Thymus (tissue), 11 donors: ENCODE measurements at regions not wholly inside any gene's neighbourhood (a gene's known extent, or its start where the extent isn't known, plus 50 kb on each side); places are given as distances from the start of the nearest gene placed in this dataset.

Experiments used
- DNase-seq, 9 donors: peaks; one replicate each; pipeline ENCODE4 v3.0.0-alpha.2; 2013; ENCODE audit warnings: low spot score in 9 of 9, low read depth in 6 of 9, missing footprints in 1 of 9
- H3K27ac ChIP-seq, 2 donors: one replicate each; pipeline ENCODE4 v1.5.1; 2013; ENCODE audit warnings: control low read depth in 1 of 2, low read depth in 1 of 2, low read length in 1 of 2, mild to moderate bottlenecking in 1 of 2, moderate library complexity in 1 of 2
- H3K27me3 ChIP-seq, 2 donors: one replicate each; pipeline ENCODE4 v1.5.1; 2013; ENCODE audit warnings: low read length in 1 of 2; ENCODE audit not compliant: control insufficient read depth in 2 of 2, insufficient read depth in 1 of 2
- H3K36me3 ChIP-seq, 2 donors: one replicate each; pipeline ENCODE4 v1.5.1; 2013; ENCODE audit warnings: low read length in 1 of 2, mild to moderate bottlenecking in 1 of 2, moderate library complexity in 1 of 2; ENCODE audit not compliant: control insufficient read depth in 2 of 2, insufficient read depth in 2 of 2
- H3K4me1 ChIP-seq, 2 donors: one replicate each; pipeline ENCODE4 v1.5.1; 2013; ENCODE audit warnings: low read length in 2 of 2; ENCODE audit not compliant: control insufficient read depth in 2 of 2, insufficient read depth in 2 of 2
- H3K4me3 ChIP-seq, 2 donors: one replicate each; pipeline ENCODE4 v1.5.1; 2013; ENCODE audit warnings: low read length in 2 of 2, control low read depth in 1 of 2, mild to moderate bottlenecking in 1 of 2
- H3K9me3 ChIP-seq, 2 donors: one replicate each; pipeline ENCODE4 v1.5.1; 2013; ENCODE audit warnings: low read length in 1 of 2, mild to moderate bottlenecking in 1 of 2; ENCODE audit not compliant: control insufficient read depth in 2 of 2, insufficient read depth in 1 of 2
- WGBS: extraction: QIAGEN DNeasy Blood & Tissue Kit; methylation state at CpG from one replicate; pipeline ENCODE4 v1.1.7; 2013; 5-methylcytosine and 5-hydroxymethylcytosine counted together
- donor health status: healthy.

DNA sequence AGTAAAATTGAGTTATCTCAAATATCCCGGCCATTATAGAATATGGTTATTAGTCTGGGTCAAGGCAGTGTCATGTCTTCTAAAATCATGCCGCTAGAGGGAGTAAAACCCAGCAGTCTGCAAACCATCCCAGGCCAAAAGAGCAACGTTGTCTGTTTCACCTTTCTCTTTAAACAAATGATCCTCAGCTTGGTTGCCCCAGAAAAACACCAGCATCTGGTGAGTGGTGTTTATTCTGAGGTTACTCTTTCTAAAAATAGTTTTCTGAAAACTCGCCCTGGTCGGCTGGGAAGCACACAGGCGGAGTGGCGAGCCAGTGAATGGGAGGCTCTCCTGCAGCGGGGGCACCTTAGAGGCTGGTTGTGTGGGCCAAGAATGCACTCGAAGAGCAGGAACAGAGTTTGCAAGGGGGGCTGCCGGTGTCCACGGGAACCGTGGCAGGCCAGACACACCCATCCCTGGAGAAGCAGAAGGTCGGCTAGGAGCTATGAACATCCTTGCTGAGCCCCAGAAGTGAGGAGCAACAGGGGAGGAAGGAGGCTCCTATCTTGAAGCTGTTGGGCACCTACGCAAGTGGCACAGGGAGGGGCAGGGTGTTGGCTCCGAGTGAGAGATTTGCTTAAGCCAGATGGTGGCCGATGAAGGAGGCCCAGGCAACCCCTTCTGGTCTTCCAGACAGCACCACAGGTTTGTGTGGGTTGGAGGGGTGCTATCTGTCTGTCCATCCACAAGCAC, 297.1 kb downstream of the ETS1 start:
- no peaks in the 10 kb centered on the region for H3K27me3 ChIP-seq
- peak overlapping the region; percentile 40 to 45 for H3K4me3 ChIP-seq

DNA sequence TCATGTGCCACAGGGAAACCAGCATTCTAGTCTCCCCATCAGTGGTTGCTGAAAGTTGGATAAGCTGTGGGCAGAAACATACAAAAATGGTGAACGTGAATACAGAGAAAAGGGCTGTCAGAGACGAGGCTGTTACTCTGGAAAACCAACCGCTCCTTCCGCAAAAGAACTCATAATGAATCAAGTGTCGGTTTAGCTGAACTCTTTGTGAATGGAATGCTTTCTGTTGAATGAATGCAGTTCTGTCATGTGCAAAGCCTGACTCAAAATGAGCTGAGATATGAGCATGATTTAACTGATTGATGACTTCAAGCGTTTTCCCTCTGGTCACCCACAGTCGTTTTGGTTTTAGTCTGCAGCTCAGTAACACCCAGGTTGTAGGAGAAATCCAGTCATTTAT, 298.3 kb downstream of the ETS1 start:
- 93% methylated on average over 7 of the region's 7 CpGs for WGBS
- Histone ChIP-seq H3K27me3 (no peaks in the 10 kb centered on the region), H3K36me3 (no peaks in the 10 kb centered on the region), H3K4me3 (no peak overlapping the region), H3K9me3 (peaks cover 0 to 7% of the 10 kb centered on the region in 2 donors), H3K27ac (no peak overlapping the region), H3K4me1 (peaks cover 43 to 65% of the 10 kb centered on the region in 2 donors)
- DNase-seq, result no peak

More for the DNA sequence above, 297.1 kb downstream of the ETS1 start:
- 15% methylated on average over 16 of the region's 16 CpGs for WGBS
- Histone ChIP-seq H3K9me3 (peaks cover 0 to 7% of the 10 kb centered on the region in 2 donors), H3K4me1 (peaks cover 47 to 70% of the 10 kb centered on the region in 2 donors), H3K27ac (peak overlapping the region; percentile 76 to 93), H3K36me3 (no peaks in the 10 kb centered on the region)
- peak in 7 of 9 donors; percentile 60 to 94 (median 83) for DNase-seq

DNA sequence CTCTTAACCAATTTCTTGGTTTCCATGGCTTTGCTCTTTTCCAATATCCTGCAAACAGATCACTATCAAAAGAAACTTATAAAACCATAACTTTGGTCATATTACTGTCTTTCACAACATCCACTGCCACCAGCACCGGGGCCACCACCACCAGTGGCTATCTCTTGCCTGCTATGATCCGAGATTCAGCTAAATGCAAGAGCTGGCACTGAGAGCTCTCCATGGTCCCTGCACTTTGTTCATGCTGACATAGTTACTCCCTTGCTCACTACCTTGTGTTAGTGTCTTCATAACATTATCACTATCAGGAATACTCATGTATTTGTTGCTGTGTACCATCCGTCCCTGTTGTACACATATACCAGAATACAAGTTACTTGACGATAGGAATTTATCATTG, 299.0 kb downstream of the ETS1 start:
- H3K9me3 ChIP-seq, result peaks cover 0 to under 1% of the 10 kb centered on the region in 2 donors
- no peak for DNase-seq
- H3K4me3 ChIP-seq, result no peak overlapping the region
- H3K36me3 ChIP-seq, result no peaks in the 10 kb centered on the region
- no peak overlapping the region for H3K27ac ChIP-seq
- 98% methylated on average over 4 of the region's 4 CpGs for WGBS
- no peaks in the 10 kb centered on the region for H3K27me3 ChIP-seq
- H3K4me1 ChIP-seq, result peaks cover 42 to 58% of the 10 kb centered on the region in 2 donors

DNA sequence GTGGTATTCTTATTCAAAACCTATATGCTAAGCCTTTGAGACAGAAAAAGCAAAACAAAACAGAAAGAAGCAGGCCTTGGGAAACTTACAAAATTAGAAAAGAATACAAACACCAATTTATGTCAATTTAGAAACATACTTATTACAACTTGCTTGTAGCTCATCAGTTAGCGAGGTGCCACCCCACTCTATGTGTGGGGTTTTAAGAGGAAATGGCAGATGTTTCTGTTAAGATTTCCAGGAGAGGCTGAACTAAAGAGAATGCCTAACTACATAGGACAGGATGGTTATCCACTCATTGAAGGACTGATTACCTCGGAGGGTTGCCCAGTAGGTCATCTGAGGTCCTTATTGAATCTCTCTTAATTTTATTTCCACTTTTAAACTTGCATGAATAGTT, 302.0 kb downstream of the ETS1 start:
- no peaks in the 10 kb centered on the region for H3K36me3 ChIP-seq
- no peak for DNase-seq
- H3K27me3 ChIP-seq, result no peaks in the 10 kb centered on the region
- WGBS, result 18% methylated on average over 2 of the region's 2 CpGs
- peaks cover 20 to 28% of the 10 kb centered on the region in 2 donors for H3K4me1 ChIP-seq
- no peaks in the 10 kb centered on the region for H3K9me3 ChIP-seq
- H3K4me3 ChIP-seq, result no peak overlapping the region
- no peak overlapping the region for H3K27ac ChIP-seq

- H3K27me3 ChIP-seq, result no peaks in the 10 kb centered on the region
- 93% methylated on average over 4 of the region's 4 CpGs for WGBS
- DNase-seq, result no peak
- peak overlapping the region in 1 of 2 donors; percentile 8 for H3K27ac ChIP-seq
- no peaks in the 10 kb centered on the region for H3K36me3 ChIP-seq
- H3K4me3 ChIP-seq, result no peak overlapping the region
- peaks cover 20 to 23% of the 10 kb centered on the region in 2 donors for H3K4me1 ChIP-seq
- H3K9me3 ChIP-seq, result no peaks in the 10 kb centered on the region
These were observed 302.7 kb downstream of the ETS1 start for GRCh38 chr11:128284634-128285033.

GRCh38 chr11:128283451-128283850, 303.9 kb downstream of the ETS1 start:
- H3K27ac ChIP-seq, result no peak overlapping the region
- 99% methylated on average over 1 of the region's 1 CpG for WGBS
- H3K9me3 ChIP-seq, result no peaks in the 10 kb centered on the region
- DNase-seq, result no peak
- H3K36me3 ChIP-seq, result no peaks in the 10 kb centered on the region
- H3K4me1 ChIP-seq, result peaks cover 20 to 23% of the 10 kb centered on the region in 2 donors
- H3K4me3 ChIP-seq, result no peak overlapping the region
- no peaks in the 10 kb centered on the region for H3K27me3 ChIP-seq

GRCh38 chr11:128282053-128282452, 305.3 kb downstream of the ETS1 start:
- H3K27me3 ChIP-seq, result no peaks in the 10 kb centered on the region
- 98% methylated on average over 7 of the region's 7 CpGs for WGBS
- no peak for DNase-seq

DNA sequence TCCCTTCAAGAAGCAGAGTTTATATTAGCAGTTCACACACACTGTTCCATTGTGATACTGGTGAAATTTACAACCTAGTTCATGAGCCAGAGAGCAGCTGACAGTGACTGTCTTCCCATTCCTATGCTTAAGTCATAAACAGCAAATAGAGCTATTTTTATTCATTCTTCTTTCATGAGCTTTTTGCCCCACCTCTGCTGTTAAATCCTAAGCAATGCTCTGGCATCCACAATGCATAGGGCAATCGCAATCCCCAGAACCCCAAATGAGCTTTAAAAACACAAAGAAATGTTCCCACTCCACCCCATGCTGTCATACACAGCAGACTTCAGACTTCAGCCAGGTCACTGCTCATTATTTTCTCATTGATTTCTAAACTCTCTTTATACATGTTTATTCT, 307.5 kb downstream of the ETS1 start:
- Histone ChIP-seq H3K27ac (no peak overlapping the region), H3K9me3 (no peaks in the 10 kb centered on the region), H3K27me3 (no peaks in the 10 kb centered on the region), H3K36me3 (no peaks in the 10 kb centered on the region), H3K4me1 (peaks cover 1 to 3% of the 10 kb centered on the region in 2 donors), H3K4me3 (no peak overlapping the region)
- 65% methylated on average over 1 of the region's 1 CpG for WGBS
- no peak for DNase-seq

More at GRCh38 chr11:128282053-128282452, 305.3 kb downstream of the ETS1 start:
- H3K27ac ChIP-seq, result no peak overlapping the region
- H3K4me3 ChIP-seq, result no peak overlapping the region
- no peaks in the 10 kb centered on the region for H3K9me3 ChIP-seq
- H3K36me3 ChIP-seq, result no peaks in the 10 kb centered on the region
- H3K4me1 ChIP-seq, result peaks cover 19 to 22% of the 10 kb centered on the region in 2 donors

DNA sequence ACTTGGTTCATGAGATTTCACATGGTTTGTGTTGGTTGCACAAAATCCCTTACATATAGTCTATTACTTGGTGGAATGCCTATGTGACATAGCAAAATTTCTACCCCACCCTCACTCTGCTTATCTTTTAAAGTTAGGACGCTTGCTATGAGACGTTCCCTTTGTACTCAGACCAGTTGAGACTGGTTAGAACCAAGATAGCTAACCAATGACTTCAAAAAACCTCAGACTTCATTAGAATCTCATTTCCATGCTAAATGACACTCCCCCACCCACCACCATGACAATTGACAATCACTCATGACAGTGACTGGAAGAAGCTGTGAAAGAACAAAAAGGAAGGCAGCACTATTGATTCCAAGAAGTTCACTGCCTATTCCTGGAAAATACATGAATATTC, 313.6 kb downstream of the ETS1 start:
- peaks cover 0 to 2% of the 10 kb centered on the region in 2 donors for H3K4me1 ChIP-seq
- WGBS, result 95% methylated on average over 2 of the region's 2 CpGs
- no peak overlapping the region for H3K27ac ChIP-seq
- H3K27me3 ChIP-seq, result no peaks in the 10 kb centered on the region
- H3K4me3 ChIP-seq, result no peak overlapping the region
- H3K36me3 ChIP-seq, result no peaks in the 10 kb centered on the region
- DNase-seq, result no peak
- no peaks in the 10 kb centered on the region for H3K9me3 ChIP-seq
